Mucosa of descending colon (tissue), 3 donors: ENCODE measurements at regions not wholly inside any gene's neighbourhood (a gene's known extent, or its start where the extent isn't known, plus 50 kb on each side); places are given as distances from the start of the nearest gene placed in this dataset.

Experiments used
- ATAC-seq: fragments of 200-7000 bp; cut with Tn5 transposase; one replicate; pipeline ENCODE4 v1.9.1; 2020; ENCODE audit warnings: mild to moderate bottlenecking, moderate library complexity
- DNase-seq, 3 donors: peaks; one replicate each; pipeline ENCODE4 v3.0.0-alpha.2; 2020
- H3K36me3 ChIP-seq: fragments of 200-600 bp; one replicate; pipeline ENCODE4 v1.8.0; 2021; ENCODE audit warnings: low read depth, mild to moderate bottlenecking
- H3K4me1 ChIP-seq: fragments of 200-600 bp; one replicate; pipeline ENCODE4 v1.8.0; 2021; ENCODE audit warnings: low read depth, mild to moderate bottlenecking
- H3K4me3 ChIP-seq: fragments of 200-600 bp; one replicate; pipeline ENCODE4 v1.8.0; 2021; ENCODE audit warnings: mild to moderate bottlenecking
- H3K9me3 ChIP-seq: fragments of 200-600 bp; one replicate; pipeline ENCODE4 v1.8.0; 2021; ENCODE audit warnings: mild to moderate bottlenecking
- CTCF ChIP-seq: fragments of 200-600 bp; IDR thresholded peaks from one replicate; pipeline ENCODE4 v1.8.0; 2022; ENCODE audit warnings: antibody characterized with exemption, mild to moderate bottlenecking
- intact Hi-C, 2 donors: fragments of 100-400 bp; cut with DNase I in 1 of 2; cut with micrococcal nuclease in 1 of 2; formaldehyde crosslinking; loops; one replicate each; pipeline versions ENCODE4 v1.11.0 to v1.11.1; 2022; cut with DNase I, micrococcal nuclease
- donor health status: DM: no; HTN: no; CAD: no; lungs with moderate emphysema.
- donor health status: DM: no; HTN: no; CAD: no.
- donor health status: DM: no; HTN: yes; CAD: no.

- intact Hi-C loops = no loop called here
- peak; percentile 41 for ATAC-seq
- Histone ChIP-seq H3K9me3 (no peaks in the 10 kb centered on the region), H3K4me3 (no peak overlapping the region), H3K4me1 (peaks cover 16% of the 10 kb centered on the region), H3K36me3 (no peaks in the 10 kb centered on the region)
- peak; percentile 66 to 87 (median 78) for DNase-seq
- no peak for TF ChIP-seq CTCF
These were observed 50.1 kb upstream of the GATM start for GRCh38 chr15:45428491-45428890.
